ENCODE measurements at regions not wholly inside any gene's neighbourhood (a gene's known extent, or its start where the extent isn't known, plus 50 kb on each side); places are given as distances from the start of the nearest gene placed in this dataset.

GRCh38 chr10:84890706-84891105, 562.3 kb downstream of the CCSER2 start:
- Histone ChIP-seq H3K27me3 (replicated peaks; ENCODE audit: insufficient read depth, low read depth, low read length, poor library complexity) (no peaks in the 10 kb centered on the region), H3K27ac (ENCODE audit: low read depth, low read length, poor library complexity, severe bottlenecking) (no peak overlapping the region), H3K36me3 (ENCODE audit: insufficient read depth, low read length, poor library complexity, severe bottlenecking) (no peaks in the 10 kb centered on the region), H3K4me3 (ENCODE audit: low read depth, low read length, poor library complexity, severe bottlenecking) (no peak overlapping the region), H3K9me3 (ENCODE audit: low read depth, low read length, poor library complexity, severe bottlenecking) (no peaks in the 10 kb centered on the region), H3K4me1 (ENCODE audit: insufficient read depth, low read length, poor library complexity, severe bottlenecking) (no peaks in the 10 kb centered on the region)
- BruUV-seq (replicated peaks) = no TSS peak
- ChIA-PET CTCF (no interaction called here), POLR2A (ENCODE audit: low non-redundant PET) (no interaction called here)
- DNase-seq (ENCODE audit: low spot score) = no peak
- intact Hi-C loops (cut with micrococcal nuclease; ENCODE audit: unreplicated experiment) = no loop called here
- no peak for TF ChIP-seq CTCF (conservative IDR thresholded peaks at IDR 0.05; ENCODE audit: low read depth, low read length)
- TF ChIP-seq EZH2 (IDR thresholded peaks at IDR 0.05; ENCODE audit: borderline replicate concordance, low read depth, low read length, poor library complexity, severe bottlenecking) = no peak

GRCh38 chr10:84891631-84892030, 563.2 kb downstream of the CCSER2 start:
- BruUV-seq (replicated peaks) = no TSS peak
- TF ChIP-seq CTCF (conservative IDR thresholded peaks at IDR 0.05; ENCODE audit: low read depth, low read length) (no peak), EZH2 (IDR thresholded peaks at IDR 0.05; ENCODE audit: borderline replicate concordance, low read depth, low read length, poor library complexity, severe bottlenecking) (no peak)
- intact Hi-C loops (cut with micrococcal nuclease; ENCODE audit: unreplicated experiment) = no loop called here
- Histone ChIP-seq H3K27ac (ENCODE audit: low read depth, low read length, poor library complexity, severe bottlenecking) (no peak overlapping the region), H3K9me3 (ENCODE audit: low read depth, low read length, poor library complexity, severe bottlenecking) (no peaks in the 10 kb centered on the region), H3K36me3 (ENCODE audit: insufficient read depth, low read length, poor library complexity, severe bottlenecking) (no peaks in the 10 kb centered on the region), H3K4me1 (ENCODE audit: insufficient read depth, low read length, poor library complexity, severe bottlenecking) (no peaks in the 10 kb centered on the region), H3K27me3 (replicated peaks; ENCODE audit: insufficient read depth, low read depth, low read length, poor library complexity) (no peaks in the 10 kb centered on the region), H3K4me3 (ENCODE audit: low read depth, low read length, poor library complexity, severe bottlenecking) (no peak overlapping the region)
- no peak for DNase-seq (ENCODE audit: low spot score)
- POLR2A ChIA-PET (ENCODE audit: low non-redundant PET) = no interaction called here
- CTCF ChIA-PET = no interaction called here

- no peak for TF ChIP-seq CTCF (conservative IDR thresholded peaks at IDR 0.05; ENCODE audit: low read depth, low read length)
- no peak for TF ChIP-seq EZH2 (IDR thresholded peaks at IDR 0.05; ENCODE audit: borderline replicate concordance, low read depth, low read length, poor library complexity, severe bottlenecking)
- CTCF ChIA-PET = no interaction called here
These were observed 567.2 kb downstream of the CCSER2 start for GRCh38 chr10:84895541-84895940.

More at GRCh38 chr10:84895541-84895940, 567.2 kb downstream of the CCSER2 start:
- H3K4me1 ChIP-seq (ENCODE audit: insufficient read depth, low read length, poor library complexity, severe bottlenecking) = no peaks in the 10 kb centered on the region
- POLR2A ChIA-PET (ENCODE audit: low non-redundant PET) = no interaction called here
- no peak overlapping the region for H3K27ac ChIP-seq (ENCODE audit: low read depth, low read length, poor library complexity, severe bottlenecking)
- no peak overlapping the region for H3K4me3 ChIP-seq (ENCODE audit: low read depth, low read length, poor library complexity, severe bottlenecking)
- H3K36me3 ChIP-seq (ENCODE audit: insufficient read depth, low read length, poor library complexity, severe bottlenecking) = no peaks in the 10 kb centered on the region
- H3K9me3 ChIP-seq (ENCODE audit: low read depth, low read length, poor library complexity, severe bottlenecking) = no peaks in the 10 kb centered on the region
- DNase-seq (ENCODE audit: low spot score) = no peak
- no peaks in the 10 kb centered on the region for H3K27me3 ChIP-seq (replicated peaks; ENCODE audit: insufficient read depth, low read depth, low read length, poor library complexity)
- intact Hi-C loops (cut with micrococcal nuclease; ENCODE audit: unreplicated experiment) = no loop called here
- no TSS peak for BruUV-seq (replicated peaks)
